Activated CD4-positive, alpha-beta T cell treated with anti-CD3 and anti-CD28 coated beads for 48 hours (primary cell): ENCODE measurements at regions not wholly inside any gene's neighbourhood (a gene's known extent, or its start where the extent isn't known, plus 50 kb on each side); places are given as distances from the start of the nearest gene placed in this dataset.
A peak's percentile ranks its signal among the peaks of the same experiment; 100 is the strongest.
"Not testable (repeated sequence)": the region's sequence is repeated elsewhere in the genome, so short reads cannot be mapped to it uniquely, and the experiment has no call there.

Experiments used
- DNase-seq: peaks from one replicate; pipeline ENCODE4 v3.0.0-alpha.2; 2020

DNA sequence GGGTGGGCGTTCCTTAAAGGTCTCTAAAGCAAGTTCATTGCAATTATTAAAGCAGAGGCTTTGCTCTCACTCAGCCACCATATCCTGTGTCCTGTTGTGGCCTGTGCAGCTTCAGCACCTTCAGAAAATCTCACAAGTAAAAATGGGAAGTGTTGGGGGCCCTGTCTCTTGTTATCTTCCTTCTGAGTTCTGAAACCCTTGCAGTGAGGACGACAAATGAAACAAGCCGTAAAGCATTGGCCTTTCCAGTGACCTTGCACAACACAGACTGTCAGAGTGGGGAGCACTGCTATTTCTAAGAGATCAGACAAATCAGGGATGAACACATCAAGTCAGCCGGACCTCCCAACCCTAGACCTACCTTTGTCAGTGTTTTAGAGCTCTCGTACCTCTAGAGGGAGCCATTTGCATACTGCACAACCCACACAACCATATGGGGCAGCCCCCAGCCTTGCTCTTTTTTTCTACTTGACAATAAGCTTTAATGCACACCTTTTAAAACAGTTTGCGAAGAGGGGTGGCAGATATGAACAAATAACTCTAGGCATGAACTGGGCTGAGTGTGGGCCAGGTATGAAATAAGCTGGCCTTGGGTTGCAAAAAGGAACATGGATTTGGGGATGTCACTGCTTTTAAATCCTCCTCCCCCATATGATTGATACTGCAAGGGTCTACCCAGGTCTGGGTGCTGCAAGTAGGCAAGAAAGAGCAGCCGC is 89.8 kb downstream of the KATNIP start:
- peak; percentile 35 for DNase-seq

- peak; percentile 7 for DNase-seq
These were observed 90.3 kb downstream of the KATNIP start for GRCh38 chr16:27640277-27640600.

DNA sequence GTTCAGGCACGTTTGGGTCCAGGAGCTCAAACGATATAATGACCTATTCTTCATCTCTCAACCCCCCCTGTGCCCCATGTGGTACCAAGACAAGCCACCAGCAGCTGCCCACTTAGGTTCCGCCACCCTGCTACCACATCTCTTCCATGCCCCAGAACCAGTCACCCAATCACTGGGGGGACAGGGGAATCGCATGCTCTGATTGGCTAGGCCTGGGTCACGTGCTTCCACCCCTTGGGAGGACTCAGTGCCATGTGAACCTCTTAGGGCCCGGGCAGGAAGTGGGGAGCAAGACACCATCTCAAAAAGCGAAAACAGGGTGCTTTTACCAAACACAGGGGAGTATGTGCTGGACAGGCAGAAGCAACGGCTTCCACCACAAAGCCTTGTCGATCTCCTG is 91.3 kb downstream of the KATNIP start:
- DNase-seq, result no peak

DNA sequence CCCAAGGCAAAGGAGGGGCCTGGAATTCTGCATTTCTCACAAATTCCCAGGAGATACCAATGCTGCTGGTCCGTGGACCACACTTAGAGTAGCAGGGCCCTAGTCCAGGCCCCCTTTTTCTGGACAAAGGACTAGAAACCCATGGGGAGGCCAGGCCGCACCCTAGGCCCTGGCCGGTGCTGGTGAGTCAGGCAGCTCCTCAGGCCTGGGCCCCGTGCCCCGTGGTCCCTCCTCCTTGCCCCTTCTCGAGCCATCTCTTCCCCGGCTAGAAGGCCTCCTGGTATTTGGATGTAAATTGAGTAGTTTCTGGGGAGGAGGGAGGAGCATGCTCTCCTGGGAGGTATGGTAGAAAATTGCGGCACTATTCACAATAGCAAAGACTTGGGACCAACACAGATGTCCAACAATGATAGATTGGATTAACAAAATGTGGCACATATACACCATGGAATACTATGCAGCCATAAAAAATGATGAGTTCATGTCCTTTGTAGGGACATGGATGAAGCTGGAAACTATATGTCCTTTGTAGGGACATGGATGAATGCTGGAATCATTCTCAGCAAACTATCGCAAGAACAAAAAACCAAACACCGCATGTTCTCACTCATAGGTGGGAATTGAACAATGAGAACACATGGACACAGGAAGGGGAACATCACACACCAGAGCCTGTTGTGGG is 91.9 kb downstream of the KATNIP start:
- not testable (repeated sequence) for DNase-seq

- peak; percentile 18 for DNase-seq
These were observed 92.8 kb downstream of the KATNIP start for GRCh38 chr16:27642756-27643155.

- no peak for DNase-seq
These were observed 94.2 kb downstream of the KATNIP start for GRCh38 chr16:27644165-27644564.

- no peak for DNase-seq
These were observed 95.5 kb downstream of the KATNIP start for GRCh38 chr16:27645396-27645795.

GRCh38 chr16:27646806-27647205 is 96.9 kb downstream of the KATNIP start:
- DNase-seq, result peak; percentile 13

DNA sequence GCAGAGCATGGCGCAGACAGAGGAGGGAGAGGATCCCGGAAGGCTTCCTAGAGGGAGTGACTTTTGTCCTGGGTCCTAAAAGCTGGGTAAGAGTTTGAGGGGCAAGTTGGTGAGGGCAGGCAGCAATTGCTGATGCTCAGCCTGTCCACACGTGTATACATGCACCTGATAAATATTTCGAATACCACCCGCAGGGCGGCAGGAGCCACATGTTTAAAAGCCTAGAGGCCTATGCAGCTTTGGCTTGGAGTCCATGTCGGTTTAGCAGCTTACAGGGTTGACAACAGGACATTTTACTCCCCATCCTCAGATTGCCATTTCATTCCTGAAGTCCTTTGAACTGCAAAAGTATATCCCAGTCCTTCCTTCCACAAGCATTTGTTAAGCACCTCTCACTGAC is 99.1 kb downstream of the KATNIP start:
- DNase-seq, result no peak

GRCh38 chr16:27650073-27650701 is 100.2 kb downstream of the KATNIP start:
- DNase-seq, result no peak

DNA sequence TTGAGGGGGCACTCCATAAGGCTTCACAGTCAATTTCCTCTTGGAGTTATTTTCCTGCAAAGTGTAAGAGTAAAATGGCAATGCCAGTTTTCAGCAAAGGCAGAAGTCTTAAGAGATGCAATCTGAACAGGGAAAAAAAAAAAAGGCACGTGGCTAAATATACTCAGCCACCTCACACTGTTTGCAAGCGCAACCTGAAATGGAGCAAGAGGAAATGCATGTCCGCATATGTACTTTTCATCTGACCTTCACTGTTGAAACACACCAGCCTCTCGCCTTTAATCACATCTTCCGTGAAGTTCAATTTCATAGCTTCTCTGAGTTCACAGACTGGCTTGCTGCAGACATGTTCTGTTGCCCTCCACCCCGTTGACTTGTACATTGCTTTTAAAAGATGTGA is 101.4 kb downstream of the KATNIP start:
- no peak for DNase-seq

DNA sequence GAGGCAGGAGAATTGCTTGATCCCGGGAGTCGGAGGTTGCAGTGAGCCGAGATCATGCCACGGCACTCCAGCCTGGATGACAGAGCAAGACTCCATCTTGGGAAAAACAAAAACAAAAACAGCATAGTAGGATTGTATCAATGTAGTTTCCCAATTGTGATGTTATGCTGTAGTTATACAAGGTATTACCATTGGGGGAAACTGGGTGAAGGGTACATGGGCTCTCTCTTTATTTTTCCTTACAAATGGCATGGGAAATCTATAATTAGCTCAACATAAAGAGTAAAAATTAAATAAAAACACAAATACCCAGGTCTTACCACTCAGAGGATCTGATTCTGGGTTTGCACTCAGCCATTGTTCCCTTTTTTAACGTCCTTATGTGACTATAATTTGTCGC is 107.9 kb downstream of the KATNIP start:
- no peak for DNase-seq

DNA sequence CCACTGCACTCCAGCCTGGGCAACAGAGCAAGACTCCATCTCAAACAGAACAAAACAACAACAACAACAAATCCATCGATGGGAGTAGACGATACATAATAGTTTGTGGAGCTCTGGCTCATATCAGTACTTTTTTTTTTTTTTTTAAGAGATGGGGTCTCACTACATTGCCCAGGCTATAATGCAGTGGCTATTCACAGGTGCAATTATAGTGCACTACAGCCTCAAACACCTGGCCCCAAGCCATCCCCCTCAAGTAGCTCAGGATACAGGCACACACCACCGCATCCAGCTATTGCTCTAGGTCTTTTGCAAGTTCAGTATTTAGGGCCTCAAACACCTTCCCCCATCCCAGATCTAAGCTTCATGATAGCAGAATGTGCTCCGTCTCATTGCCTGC is 110.6 kb downstream of the KATNIP start:
- DNase-seq, result no peak

- DNase-seq, result not testable (repeated sequence)
These were observed 113.3 kb downstream of the KATNIP start for GRCh38 chr16:27663235-27663634.

GRCh38 chr16:27665881-27666280 is 115.9 kb downstream of the KATNIP start:
- DNase-seq, result no peak

DNA sequence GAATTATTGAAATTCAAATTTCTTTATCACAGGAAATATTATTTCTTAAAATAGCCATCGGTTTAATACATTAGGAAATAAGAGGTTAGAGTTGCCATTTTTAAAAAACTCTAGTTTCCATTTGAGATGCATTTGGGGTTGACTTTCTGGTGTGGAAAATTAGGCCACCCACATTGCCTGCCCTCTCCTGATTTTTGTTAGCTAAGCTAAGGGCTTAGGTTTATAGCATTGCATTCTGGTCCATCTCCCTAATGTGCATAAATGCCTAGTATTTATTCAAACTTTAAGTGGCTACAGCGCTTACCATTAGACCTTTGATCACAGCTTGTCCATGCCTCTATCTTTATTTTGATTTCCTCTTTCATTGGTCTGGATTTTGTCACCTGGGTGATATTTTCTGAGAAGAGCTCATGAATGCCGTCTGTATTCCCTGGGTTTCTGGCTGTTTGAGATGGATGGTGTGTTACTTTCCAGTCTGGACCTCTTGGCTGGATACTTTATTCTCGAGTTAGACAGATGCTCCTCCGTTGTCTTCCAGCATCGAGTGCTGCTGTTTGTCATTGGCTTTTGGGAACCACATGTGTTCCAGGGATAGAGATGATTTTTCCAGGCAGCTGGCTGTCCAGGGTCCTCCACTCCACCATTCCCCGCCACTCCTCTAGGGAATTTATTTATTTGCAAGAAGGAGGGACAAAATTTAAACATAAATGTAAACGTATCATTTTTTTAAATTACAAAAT is 120.3 kb downstream of the KATNIP start:
- DNase-seq, result no peak

DNA sequence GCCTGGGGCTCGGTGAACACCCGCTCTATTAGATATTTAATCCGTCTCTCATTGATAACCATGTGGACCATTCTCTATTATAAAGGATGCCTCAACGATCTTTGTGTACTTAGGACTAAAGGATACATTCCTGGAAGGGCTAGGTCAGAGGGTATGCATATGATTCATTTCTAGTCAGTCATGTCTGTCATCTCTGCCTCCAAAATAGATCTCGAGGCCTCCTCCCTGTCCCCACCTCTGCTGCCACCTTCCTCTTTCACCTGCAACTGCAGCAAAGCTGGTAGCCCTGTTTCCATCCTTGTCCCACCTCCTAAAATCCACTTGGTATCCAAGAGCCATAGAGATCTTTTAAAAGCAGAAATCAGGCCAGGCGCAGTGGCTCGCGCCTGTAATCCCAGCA is 121.5 kb downstream of the KATNIP start:
- no peak for DNase-seq

DNA sequence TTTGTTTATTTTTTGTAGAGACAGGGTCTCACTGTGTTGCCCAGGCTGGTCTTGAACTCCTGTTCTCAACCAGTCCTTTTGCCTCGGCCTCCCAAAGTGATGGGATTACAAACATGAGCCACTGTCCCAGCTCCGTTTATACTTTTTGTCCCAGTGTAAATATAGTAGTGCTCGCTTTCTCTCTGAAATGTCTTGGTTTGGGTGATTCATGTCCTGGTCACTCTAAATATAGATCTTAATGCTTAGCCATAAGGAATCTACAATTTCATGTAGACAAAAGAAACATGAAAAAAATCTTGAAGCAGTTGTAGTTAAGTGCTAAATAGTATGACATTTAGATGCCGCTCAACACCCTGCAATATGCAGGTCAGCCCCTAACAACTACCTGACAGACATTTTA is 126.9 kb downstream of the KATNIP start:
- DNase-seq, result no peak

DNA sequence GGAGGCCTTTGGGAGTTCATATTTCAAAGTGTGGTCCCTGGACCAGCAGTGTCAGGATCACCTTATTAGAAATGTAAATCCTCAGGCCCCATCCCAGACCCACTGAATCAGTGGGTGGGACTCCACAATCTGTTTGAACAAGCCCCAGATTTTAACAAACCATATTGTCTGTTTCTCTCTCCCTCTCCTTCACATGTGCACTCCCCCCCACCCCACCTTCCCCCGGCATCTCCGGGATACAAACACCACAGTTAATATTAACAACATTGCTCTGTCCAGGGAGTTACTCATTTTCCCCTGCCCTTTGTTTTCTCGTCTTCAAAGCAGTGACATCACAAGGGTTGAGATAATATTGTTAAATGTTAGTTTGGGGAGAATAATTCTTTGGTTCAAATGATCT is 127.3 kb downstream of the KATNIP start:
- no peak for DNase-seq

DNA sequence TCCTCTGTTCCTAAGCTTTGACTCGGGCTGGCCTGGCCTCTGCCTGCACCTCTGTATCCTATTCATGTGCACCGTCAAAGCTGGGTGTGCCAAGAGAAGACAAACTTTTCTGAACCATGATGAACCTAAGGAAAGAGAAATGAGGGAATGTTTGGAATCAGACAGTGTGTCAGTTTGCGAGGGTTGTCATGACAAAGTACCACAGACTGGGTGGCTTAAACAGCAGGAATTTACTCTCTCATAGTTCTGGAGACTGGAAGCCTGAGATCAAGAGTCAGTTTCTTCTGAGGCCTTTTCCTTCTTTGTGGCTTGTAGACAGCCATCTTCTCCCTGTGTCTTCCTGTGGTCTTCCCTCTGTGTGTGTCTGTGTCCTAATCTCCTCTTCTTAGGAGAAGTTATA is 129.0 kb downstream of the KATNIP start:
- DNase-seq, result no peak

DNA sequence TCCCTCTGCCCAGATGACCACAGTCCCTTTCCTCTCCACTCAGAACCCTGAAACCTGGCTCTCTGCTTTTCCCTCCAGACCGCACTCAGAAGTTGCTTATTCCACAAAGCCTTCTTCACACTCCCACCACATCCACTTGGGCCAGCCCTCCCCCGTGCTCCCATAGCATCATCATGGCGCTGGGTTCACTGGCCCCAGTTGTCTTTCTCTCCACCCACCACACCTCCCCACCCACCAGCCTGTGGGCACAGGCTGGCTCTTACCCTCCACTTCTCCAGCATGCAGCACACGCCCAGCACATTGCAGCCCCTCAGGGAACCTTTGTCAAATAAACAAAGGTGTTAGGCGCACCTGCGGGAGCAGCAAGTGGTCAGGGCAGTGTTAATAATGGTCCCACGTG is 130.0 kb downstream of the KATNIP start:
- no peak for DNase-seq

GRCh38 chr16:27681681-27682080 is 131.7 kb downstream of the KATNIP start:
- DNase-seq, result no peak

GRCh38 chr16:27684047-27684446 is 134.1 kb downstream of the KATNIP start:
- DNase-seq, result no peak

- DNase-seq, result no peak
These were observed 135.9 kb downstream of the KATNIP start for GRCh38 chr16:27685807-27686206.
